ENCODE measurements at regions not wholly inside any gene's neighbourhood (a gene's known extent, or its start where the extent isn't known, plus 50 kb on each side); places are given as distances from the start of the nearest gene placed in this dataset.

GRCh38 chr9:73896061-73896460 is 601.1 kb upstream of the RORB start:
- no peak for TF ChIP-seq CTCF (IDR thresholded peaks at IDR 0.05; ENCODE audit: insufficient read depth, low read depth, low read length)
- H3K4me3 ChIP-seq (ENCODE audit: low read depth, low read length) = no peak overlapping the region
- DNase-seq (ENCODE audit: low read depth) = no peak

GRCh38 chr9:73906671-73907070 is 590.5 kb upstream of the RORB start:
- peak; percentile 2 for DNase-seq (ENCODE audit: low read depth)
- no peak overlapping the region for H3K4me3 ChIP-seq (ENCODE audit: low read depth, low read length)
- no peak for TF ChIP-seq CTCF (IDR thresholded peaks at IDR 0.05; ENCODE audit: insufficient read depth, low read depth, low read length)

GRCh38 chr9:73911804-73912203 is 585.3 kb upstream of the RORB start:
- DNase-seq (ENCODE audit: low read depth) = no peak
- no peak for TF ChIP-seq CTCF (IDR thresholded peaks at IDR 0.05; ENCODE audit: insufficient read depth, low read depth, low read length)
- no peak overlapping the region for H3K4me3 ChIP-seq (ENCODE audit: low read depth, low read length)

GRCh38 chr9:73916016-73916673 is 581.0 kb upstream of the RORB start:
- no peak overlapping the region for H3K4me3 ChIP-seq (ENCODE audit: low read depth, low read length)
- TF ChIP-seq CTCF (IDR thresholded peaks at IDR 0.05; ENCODE audit: insufficient read depth, low read depth, low read length) = no peak
- peak; percentile 8 for DNase-seq (ENCODE audit: low read depth)

- no peak overlapping the region for H3K4me3 ChIP-seq (ENCODE audit: low read depth, low read length)
- no peak for DNase-seq (ENCODE audit: low read depth)
- no peak for TF ChIP-seq CTCF (IDR thresholded peaks at IDR 0.05; ENCODE audit: insufficient read depth, low read depth, low read length)
These were observed 577.4 kb upstream of the RORB start for GRCh38 chr9:73919712-73920111.

- no peak for DNase-seq (ENCODE audit: low read depth)
- TF ChIP-seq CTCF (IDR thresholded peaks at IDR 0.05; ENCODE audit: insufficient read depth, low read depth, low read length) = no peak
- H3K4me3 ChIP-seq (ENCODE audit: low read depth, low read length) = no peak overlapping the region
These were observed 573.3 kb upstream of the RORB start for GRCh38 chr9:73923796-73924195.

- no peak overlapping the region for H3K4me3 ChIP-seq (ENCODE audit: low read depth, low read length)
- DNase-seq (ENCODE audit: low read depth) = no peak
These were observed 546.0 kb upstream of the RORB start for GRCh38 chr9:73951147-73951546.

More at GRCh38 chr9:73951147-73951546, 546.0 kb upstream of the RORB start:
- no peak for TF ChIP-seq CTCF (IDR thresholded peaks at IDR 0.05; ENCODE audit: insufficient read depth, low read depth, low read length)

Measured in fibroblast of villous mesenchyme (primary cell).